PC-3 (cell line): ENCODE measurements at regions not wholly inside any gene's neighbourhood (a gene's known extent, or its start where the extent isn't known, plus 50 kb on each side); places are given as distances from the start of the nearest gene placed in this dataset.

ENCODE experiments used
- EZH2 ChIP-seq: fragments of 300-600 bp; sonication (generic); IDR thresholded peaks from one replicate; pipeline ENCODE4 v1.6.1; 2017; ENCODE audit warnings: antibody characterized with exemption, mild to moderate bottlenecking, low read length; ENCODE audit not compliant: unreplicated experiment
- EZH2phosphoT487 ChIP-seq: fragments of 300-600 bp; sonication (generic); IDR thresholded peaks from 2 replicates; pipeline ENCODE4 v1.6.1; 2018; ENCODE audit warnings: mild to moderate bottlenecking, antibody characterized with exemption, low read length, borderline replicate concordance
- TF ChIP-seq, protein P1 (sequence below): fragments of 300-600 bp; sonication (generic); conservative IDR thresholded peaks from 2 replicates; pipeline ENCODE4 v1.5.1; 2017; ENCODE audit warnings: antibody characterized with exemption, low read depth, mild to moderate bottlenecking, low read length

DNA sequence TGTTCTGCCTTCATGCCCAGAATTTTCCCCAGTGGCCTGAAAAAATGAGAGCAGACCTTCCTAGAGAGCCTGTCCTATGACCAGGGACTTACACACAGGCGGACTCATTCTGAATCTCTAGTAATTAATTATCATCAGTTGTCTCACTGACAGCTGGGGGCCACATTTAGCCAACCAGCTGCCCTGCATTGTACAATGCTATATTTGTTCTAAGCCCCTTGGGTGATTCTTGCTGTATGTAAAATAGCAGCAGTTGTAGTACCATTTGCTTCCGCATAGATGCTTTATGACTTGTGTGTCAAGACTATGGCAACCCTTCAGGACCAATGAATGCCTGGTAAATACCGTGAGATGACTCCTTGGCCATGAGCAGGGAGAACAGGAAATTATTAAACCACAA, 415.4 kb upstream of the SEMA6A start:
- TF ChIP-seq, protein P1, sequence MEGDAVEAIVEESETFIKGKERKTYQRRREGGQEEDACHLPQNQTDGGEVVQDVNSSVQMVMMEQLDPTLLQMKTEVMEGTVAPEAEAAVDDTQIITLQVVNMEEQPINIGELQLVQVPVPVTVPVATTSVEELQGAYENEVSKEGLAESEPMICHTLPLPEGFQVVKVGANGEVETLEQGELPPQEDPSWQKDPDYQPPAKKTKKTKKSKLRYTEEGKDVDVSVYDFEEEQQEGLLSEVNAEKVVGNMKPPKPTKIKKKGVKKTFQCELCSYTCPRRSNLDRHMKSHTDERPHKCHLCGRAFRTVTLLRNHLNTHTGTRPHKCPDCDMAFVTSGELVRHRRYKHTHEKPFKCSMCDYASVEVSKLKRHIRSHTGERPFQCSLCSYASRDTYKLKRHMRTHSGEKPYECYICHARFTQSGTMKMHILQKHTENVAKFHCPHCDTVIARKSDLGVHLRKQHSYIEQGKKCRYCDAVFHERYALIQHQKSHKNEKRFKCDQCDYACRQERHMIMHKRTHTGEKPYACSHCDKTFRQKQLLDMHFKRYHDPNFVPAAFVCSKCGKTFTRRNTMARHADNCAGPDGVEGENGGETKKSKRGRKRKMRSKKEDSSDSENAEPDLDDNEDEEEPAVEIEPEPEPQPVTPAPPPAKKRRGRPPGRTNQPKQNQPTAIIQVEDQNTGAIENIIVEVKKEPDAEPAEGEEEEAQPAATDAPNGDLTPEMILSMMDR, result no peak
- no peak for TF ChIP-seq EZH2phosphoT487
- no peak for TF ChIP-seq EZH2
